ENCODE measurements at regions not wholly inside any gene's neighbourhood (a gene's known extent, or its start where the extent isn't known, plus 50 kb on each side); places are given as distances from the start of the nearest gene placed in this dataset.

GRCh38 chr6:15748341-15748740 is 85.5 kb upstream of the DTNBP1 start:
- H3K4me3 ChIP-seq (replicated peaks; ENCODE audit: insufficient read depth, low read length), result no peak overlapping the region
- TF ChIP-seq SPI1 (IDR thresholded peaks at IDR 0.05; ENCODE audit: borderline replicate concordance, low read depth), result no peak
- no peak for TF ChIP-seq CTCF (IDR thresholded peaks at IDR 0.05; ENCODE audit: insufficient read depth, low read length)
- no peak for TF ChIP-seq REST (IDR thresholded peaks at IDR 0.05; ENCODE audit: insufficient replicate concordance, low read depth)
- TF ChIP-seq POLR2AphosphoS5 (IDR thresholded peaks at IDR 0.05; ENCODE audit: low read depth), result no peak
- TF ChIP-seq GABPA (IDR thresholded peaks at IDR 0.05; ENCODE audit: low read depth), result no peak
- H3K27ac ChIP-seq (replicated peaks), result no peak overlapping the region

GRCh38 chr6:15747354-15747883 is 84.6 kb upstream of the DTNBP1 start:
- no peak overlapping the region for H3K27ac ChIP-seq (replicated peaks)
- H3K4me3 ChIP-seq (replicated peaks; ENCODE audit: insufficient read depth, low read length), result no peak overlapping the region
- DNase-seq (ENCODE audit: low read depth in 1 of 2, low spot score in 1 of 2), result no peak
- no peaks in the 10 kb centered on the region for H3K27me3 ChIP-seq (ENCODE audit: insufficient read depth, poor library complexity, severe bottlenecking)
- no peak for TF ChIP-seq GABPA (IDR thresholded peaks at IDR 0.05; ENCODE audit: low read depth)
- TF ChIP-seq REST (IDR thresholded peaks at IDR 0.05; ENCODE audit: insufficient replicate concordance, low read depth), result no peak

More at GRCh38 chr6:15748341-15748740, 85.5 kb upstream of the DTNBP1 start:
- no peak for DNase-seq (ENCODE audit: low read depth in 1 of 2, low spot score in 1 of 2)
- no peaks in the 10 kb centered on the region for H3K27me3 ChIP-seq (ENCODE audit: insufficient read depth, poor library complexity, severe bottlenecking)

- no peak for DNase-seq (ENCODE audit: low read depth in 1 of 2, low spot score in 1 of 2)
- H3K27me3 ChIP-seq (ENCODE audit: insufficient read depth, poor library complexity, severe bottlenecking), result no peaks in the 10 kb centered on the region
- H3K4me3 ChIP-seq (replicated peaks; ENCODE audit: insufficient read depth, low read length), result no peak overlapping the region
- no peak overlapping the region for H3K27ac ChIP-seq (replicated peaks)
- TF ChIP-seq CTCF (IDR thresholded peaks at IDR 0.05; ENCODE audit: insufficient read depth, low read length) (no peak), POLR2AphosphoS5 (IDR thresholded peaks at IDR 0.05; ENCODE audit: low read depth) (no peak), GABPA (IDR thresholded peaks at IDR 0.05; ENCODE audit: low read depth) (no peak), REST (IDR thresholded peaks at IDR 0.05; ENCODE audit: insufficient replicate concordance, low read depth) (no peak), SPI1 (IDR thresholded peaks at IDR 0.05; ENCODE audit: borderline replicate concordance, low read depth) (no peak)
These were observed 83.0 kb upstream of the DTNBP1 start for GRCh38 chr6:15745781-15746180.

Data from HL-60 (cell line).